Stimulated activated naive CD8-positive, alpha-beta T cell treated with anti-CD3 and anti-CD28 coated beads, Interleukin-15, Interleukin-2, amounts not matched to agents 100 U/mL and 50 U/mL, for 24 hours (primary cell): ENCODE measurements at regions not wholly inside any gene's neighbourhood (a gene's known extent, or its start where the extent isn't known, plus 50 kb on each side); places are given as distances from the start of the nearest gene placed in this dataset.
"Not testable (repeated sequence)": the region's sequence is repeated elsewhere in the genome, so short reads cannot be mapped to it uniquely, and the experiment has no call there.

Experiments used
- ATAC-seq: fragments of 150-1000 bp; cut with Tn5 transposase; one replicate; pipeline ENCODE4 v1.10.0; 2021
- DNase-seq: peaks from one replicate; pipeline ENCODE4 v3.0.0; 2021

DNA sequence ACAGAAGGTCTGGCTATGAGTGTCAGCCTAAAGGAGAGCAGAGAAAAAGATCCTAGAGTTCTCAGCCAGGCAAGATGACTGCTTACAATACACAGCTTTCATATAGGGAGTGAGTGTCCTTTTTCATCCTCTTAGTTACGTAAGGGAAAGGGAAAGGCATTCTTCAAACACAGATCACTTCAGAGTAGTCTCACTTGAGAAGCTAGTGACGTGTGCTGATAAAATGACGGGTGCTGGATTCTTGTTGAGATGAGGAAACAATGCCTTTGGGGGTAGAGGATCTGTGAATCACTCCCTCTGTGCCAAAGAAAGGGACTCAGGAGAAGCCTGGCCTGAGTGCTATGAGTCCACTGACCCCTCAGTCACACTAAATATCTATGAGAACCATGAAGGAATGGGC is 117.3 kb downstream of the QRSL1 start:
- DNase-seq = no peak

GRCh38 chr6:106745824-106746582 is 116.6 kb downstream of the QRSL1 start:
- ATAC-seq = no peak
- DNase-seq = no peak

More for the DNA sequence above, 117.3 kb downstream of the QRSL1 start:
- ATAC-seq = no peak

GRCh38 chr6:106745197-106745770 is 115.9 kb downstream of the QRSL1 start:
- DNase-seq = no peak
- ATAC-seq = no peak

- ATAC-seq = no peak
- no peak for DNase-seq
Measured at GRCh38 chr6:106744781-106745180, 115.4 kb downstream of the QRSL1 start.

DNA sequence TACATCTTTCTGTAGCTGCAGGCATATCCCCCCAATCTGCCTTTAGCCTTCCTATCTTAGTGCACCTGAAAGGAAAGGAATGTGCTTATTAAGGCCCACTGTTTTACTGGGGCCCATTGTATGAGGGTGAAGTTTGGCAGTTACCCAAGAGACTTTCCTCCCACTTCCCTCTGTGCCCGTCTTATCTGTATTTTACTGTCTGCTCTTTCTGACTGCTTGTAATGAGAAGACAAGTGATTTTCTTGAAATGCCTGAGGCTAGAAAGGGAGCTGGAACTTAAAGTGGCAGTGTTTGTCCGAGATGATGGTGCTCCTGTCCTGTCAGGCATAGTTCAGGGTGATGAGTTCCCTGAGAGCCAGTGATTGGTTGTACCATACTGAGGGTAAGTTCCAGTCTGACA is 114.7 kb downstream of the QRSL1 start:
- not testable (repeated sequence) for ATAC-seq

DNA sequence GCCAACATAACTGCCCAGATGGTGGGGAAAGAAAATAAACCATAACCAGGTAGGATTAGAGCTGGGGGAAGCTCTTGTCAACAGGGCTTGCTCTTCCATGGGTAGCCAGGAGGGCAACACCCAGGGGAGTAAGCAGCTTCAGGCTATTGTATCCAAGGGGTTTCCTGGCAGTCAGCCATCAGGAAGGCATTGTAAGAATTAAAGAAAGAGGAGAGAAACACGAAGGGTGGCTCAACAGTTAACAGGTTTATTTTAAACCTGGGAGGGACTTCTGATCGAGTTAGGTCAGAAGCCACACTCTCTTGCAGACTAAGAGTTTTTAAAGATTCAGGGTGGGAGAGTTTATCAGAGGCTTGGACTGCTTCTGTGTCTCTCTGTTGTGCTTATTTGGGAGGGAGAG is 114.2 kb downstream of the QRSL1 start:
- no peak for DNase-seq
- ATAC-seq = no peak

More for the DNA sequence above, 114.7 kb downstream of the QRSL1 start:
- not testable (repeated sequence) for DNase-seq

DNA sequence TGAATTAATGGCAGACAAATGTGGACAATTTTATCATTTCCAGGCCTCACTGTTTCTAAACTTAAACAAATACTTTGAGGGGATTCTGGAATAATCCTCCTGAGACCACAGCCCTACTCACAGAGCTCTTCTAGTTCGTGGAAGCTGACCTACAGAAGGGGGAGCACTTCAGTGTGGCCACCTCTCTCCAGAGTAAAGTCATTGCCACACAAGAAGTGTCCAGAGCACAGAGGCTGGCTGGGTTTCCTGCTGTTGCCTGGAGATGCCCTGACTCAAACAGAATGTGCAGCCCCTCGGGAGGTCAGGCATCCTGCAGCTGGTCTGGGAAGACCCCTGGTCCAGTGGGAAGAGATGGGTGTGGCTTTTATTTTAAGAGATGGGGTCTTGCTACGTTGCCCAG is 110.9 kb downstream of the QRSL1 start:
- no peak for ATAC-seq
- no peak for DNase-seq

GRCh38 chr6:106739387-106739786 is 110.0 kb downstream of the QRSL1 start:
- no peak for ATAC-seq
- DNase-seq = no peak

DNA sequence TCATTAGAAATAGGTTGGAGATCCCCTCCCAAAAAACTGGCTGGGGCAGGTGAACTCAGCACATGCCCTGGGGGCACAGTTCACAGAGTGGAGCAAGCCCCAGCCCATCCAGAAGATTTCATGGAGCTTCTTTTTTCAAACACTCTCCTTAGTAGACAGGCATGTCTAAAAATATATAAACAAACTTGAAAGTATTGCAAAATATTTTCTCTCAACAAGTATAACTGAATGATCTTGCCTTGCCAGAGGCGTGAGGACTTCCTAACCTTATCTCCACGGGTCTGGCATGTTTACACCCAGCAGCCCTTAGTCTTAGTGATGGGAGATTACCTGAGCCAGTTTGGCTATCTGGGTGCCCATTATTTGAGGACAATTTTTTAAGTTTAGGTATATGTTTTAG is 107.1 kb downstream of the QRSL1 start:
- DNase-seq = no peak
- no peak for ATAC-seq

DNA sequence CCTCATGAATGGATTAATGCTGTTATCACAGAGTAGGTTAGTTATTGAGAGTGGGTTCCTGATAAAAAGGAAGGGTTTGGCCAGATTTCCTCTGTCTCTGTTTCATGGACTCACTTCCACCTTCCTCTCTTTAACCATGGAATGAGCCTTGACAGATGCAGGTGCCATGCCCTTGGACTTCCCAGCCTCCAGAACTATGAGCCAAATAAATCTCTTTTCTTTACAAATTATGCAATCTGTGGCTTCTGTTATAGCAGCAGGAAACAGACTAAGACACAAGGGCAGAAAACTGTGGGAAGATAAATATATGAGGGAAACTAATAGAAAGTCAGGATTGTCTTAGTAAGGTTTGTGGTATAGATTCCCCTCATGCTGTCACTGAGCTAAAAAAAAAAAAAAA is 106.5 kb downstream of the QRSL1 start:
- DNase-seq (no peak), ATAC-seq (no peak)

DNA sequence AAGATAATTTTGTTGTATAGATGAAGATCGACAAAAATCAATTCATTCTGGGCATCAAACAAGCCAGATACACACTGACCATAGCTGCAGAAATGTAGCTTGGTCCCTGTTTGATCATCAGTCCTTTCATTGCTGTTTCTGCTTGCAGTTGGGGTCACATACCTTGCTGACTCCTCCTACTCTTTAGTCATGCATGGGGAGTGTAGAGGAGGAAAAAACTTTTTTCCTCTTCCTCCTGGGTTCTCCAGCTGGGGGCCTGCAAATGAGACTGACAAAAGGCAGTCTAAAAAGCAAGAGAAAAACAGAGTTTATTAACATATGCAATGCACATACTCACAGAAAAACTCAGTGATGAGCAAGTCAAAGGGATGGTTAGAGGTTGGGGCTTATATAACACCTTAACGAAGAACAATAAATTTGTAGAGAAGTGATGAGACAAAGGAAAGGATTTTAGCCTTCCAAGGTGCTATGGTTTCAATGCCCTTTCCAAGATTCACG is 105.8 kb downstream of the QRSL1 start:
- no peak for ATAC-seq
- no peak for DNase-seq

- ATAC-seq (no peak), DNase-seq (no peak)
Measured at GRCh38 chr6:106733386-106733785, 104.0 kb downstream of the QRSL1 start.

DNA sequence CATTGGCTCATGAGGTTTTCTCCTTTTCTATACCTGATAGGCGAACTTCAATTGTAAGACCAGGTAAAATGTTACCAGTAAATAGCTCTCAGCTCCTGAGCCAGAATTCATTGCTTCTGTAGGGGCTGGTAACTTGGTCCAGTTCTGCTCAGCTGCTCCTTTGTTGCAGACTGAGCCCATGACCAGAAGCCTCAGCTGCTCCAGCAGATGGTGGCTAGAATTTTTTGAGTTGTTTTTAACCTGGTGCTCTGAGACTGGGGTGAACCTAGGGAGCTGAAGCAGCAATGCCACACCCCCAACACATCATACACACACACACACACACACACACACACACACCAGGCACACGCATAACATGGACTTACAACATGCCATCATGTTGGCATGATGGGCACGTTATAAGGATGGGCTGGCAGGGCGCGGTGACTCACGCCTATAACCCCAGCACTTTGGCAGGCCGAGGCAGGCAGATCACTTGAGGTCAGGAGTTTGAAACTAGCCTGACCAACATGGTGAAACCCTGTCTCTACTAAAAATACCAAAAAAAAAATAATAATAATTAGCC is 103.1 kb downstream of the QRSL1 start:
- no peak for DNase-seq
- ATAC-seq = no peak

- ATAC-seq (no peak), DNase-seq (no peak)
Measured at GRCh38 chr6:106731843-106732160, 102.4 kb downstream of the QRSL1 start.

DNA sequence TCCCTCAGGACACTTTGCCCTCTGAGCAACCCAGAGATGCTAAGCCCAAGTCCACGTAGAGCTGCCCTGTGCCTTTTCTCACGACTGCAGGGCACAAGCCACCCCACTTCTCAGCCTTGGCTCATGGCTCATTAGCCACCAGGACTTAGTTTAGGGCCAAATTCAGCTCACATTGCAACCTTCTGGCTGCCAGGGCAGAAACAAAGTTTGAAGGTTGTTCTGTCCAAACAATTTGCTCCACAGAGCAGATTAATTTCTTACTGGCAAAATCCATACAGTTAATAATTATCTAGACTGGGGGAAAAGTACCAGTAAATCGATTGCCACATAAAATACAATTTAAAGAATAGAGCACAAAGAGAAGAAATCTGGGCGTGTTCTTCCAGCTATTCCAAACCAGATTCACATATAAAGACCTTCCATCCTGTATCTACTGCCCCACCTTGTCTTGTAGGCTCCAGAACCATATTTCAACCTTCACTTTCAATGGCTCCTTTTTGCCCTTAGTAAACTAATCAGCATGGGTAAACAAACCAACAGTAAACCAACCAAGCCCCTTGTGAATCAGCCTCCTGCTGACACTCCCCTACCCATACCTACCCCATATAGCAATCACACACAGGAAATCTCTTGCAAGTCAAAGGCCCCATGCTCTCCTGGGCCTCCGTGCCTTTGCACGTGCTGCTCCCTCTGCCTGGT is 101.9 kb downstream of the QRSL1 start:
- ATAC-seq (no peak), DNase-seq (no peak)

DNA sequence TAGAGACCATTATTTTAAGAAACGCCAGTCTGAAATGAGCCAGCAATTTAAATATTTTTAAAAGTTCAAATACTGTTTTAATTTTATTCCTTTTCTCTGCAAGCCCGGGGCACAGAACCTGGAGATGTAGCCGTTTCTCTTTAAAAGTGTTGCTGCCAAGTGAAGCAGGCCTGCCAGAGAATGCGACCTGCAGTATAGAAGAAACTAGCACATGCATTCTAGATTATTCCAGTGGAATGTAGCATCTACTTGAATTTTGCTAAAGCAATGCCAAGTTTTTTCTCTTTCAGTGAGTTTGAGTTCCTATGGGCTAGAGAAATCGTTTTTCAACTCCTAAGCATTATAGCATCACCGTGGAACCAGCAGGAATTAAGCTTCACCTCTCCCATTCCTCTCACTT is 101.3 kb downstream of the QRSL1 start:
- DNase-seq = no peak
- no peak for ATAC-seq

- no peak for ATAC-seq
- no peak for DNase-seq
Measured at GRCh38 chr6:106730264-106730663, 100.9 kb downstream of the QRSL1 start.

DNA sequence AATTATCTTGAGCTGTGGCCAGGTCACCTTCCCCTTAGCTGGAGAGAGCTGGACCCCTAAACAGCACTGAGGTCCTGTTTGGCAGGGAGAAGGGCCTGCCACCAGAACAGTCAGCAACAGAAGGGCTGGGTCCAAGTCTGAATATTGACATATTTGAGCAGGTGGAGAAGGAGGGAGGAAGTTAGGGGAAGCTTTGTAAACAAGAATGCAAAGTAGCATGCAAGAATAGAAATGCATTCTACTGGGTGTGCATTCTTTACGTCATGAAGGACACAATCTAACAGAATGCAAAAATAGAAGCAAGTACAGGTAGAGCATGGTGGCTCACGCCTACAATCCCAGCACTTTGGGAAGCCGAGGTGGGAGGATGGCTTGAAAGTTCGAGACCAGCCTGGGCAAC is 100.5 kb downstream of the QRSL1 start:
- ATAC-seq (no peak), DNase-seq (no peak)

DNA sequence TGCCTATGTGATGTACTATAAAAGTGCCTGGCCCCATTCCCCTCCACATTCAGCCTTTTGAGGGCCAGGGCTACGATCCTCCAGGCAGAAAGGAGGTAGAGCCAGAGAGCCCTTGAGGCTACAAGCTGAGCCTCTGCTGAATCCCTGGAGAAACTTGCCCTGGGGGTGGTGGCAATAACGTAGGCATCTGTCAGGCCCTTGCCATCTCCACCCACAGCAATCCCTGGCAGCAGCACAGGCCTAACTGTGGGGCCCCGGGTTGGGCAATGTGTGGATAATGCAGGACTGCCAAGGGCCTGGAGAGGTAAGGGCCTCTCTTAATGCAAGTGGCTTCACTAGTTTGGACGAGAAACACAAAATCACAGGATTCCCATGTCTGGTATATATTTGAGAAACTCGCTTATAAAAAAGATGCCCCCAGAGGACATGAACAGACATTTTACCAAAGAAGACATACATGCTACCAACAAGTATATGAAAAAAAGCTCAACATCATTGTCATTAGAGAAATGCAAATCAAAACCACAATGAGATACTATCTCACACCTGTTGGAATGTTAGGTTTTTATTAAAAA is 99.0 kb downstream of the QRSL1 start:
- no peak for ATAC-seq
- no peak for DNase-seq

DNA sequence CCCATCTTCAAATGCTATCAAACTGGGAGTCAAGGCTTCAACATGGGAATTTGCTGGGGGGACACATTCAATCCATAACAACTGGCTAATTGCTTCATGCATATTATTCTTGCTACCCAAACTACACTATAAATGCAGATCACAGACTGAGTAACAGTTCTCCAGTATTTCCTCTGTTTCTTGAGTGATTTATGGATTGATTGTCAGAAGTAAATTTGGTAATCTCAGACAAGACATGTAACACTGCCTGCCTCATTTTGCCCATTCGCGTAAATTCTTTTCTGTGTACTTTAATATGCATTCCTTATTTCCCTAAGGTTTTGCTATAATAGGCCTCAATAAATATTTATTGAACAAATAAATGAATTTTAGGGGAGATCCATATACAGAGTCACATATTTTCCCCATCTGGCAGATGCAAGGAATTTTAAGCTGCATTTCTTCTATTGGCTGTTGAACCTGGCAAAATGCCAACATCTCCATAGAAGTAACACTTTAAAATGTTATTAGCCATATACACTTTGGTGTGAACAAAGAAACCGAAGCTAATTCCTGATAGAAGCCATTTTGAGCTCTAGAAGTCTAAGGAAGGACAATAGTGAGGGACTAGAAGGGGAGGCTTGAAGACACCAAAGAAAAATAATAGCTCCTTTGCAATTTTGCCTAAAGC is 98.2 kb downstream of the QRSL1 start:
- ATAC-seq (no peak), DNase-seq (no peak)

GRCh38 chr6:106724848-106725247 is 95.5 kb downstream of the QRSL1 start:
- no peak for ATAC-seq
- DNase-seq = no peak

DNA sequence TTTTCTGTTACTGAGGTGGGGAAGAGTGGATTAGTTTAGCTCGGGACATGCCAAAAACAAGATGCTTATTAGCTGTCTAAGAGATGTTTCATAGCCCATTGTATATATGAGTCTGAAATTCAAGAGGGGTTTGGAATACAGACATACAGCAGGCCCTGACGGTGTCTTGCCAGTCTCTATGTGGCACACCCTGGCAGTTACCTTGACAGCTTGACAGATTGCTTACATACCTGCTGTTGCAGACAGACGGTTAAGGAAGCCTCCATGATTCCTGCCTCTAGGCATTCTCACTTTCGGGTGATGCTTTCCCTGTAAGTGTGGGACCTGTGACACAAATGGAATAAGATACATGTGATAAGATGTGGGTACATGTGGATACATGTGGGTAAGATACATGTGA is 95.0 kb downstream of the QRSL1 start:
- ATAC-seq = no peak
- DNase-seq = no peak
